Chondrocyte (in vitro differentiated cells): ENCODE measurements at regions not wholly inside any gene's neighbourhood (a gene's known extent, or its start where the extent isn't known, plus 50 kb on each side); places are given as distances from the start of the nearest gene placed in this dataset.
"Not testable (repeated sequence)": the region's sequence is repeated elsewhere in the genome, so short reads cannot be mapped to it uniquely, and the experiment has no call there.

Source experiments
- DNase-seq: peaks from one replicate; pipeline ENCODE4 v3.0.0; 2021; ENCODE audit warnings: mixed read lengths, low spot score
- H3K27ac Mint-ChIP-seq: one replicate; pipeline ENCODE4 v1.8.0; 2021; ENCODE audit warnings: mild to moderate bottlenecking, moderate library complexity, mixed read lengths; ENCODE audit not compliant: unreplicated experiment
- H3K27me3 Mint-ChIP-seq: 2 replicates; pipeline ENCODE4 v1.8.0; 2021; ENCODE audit warnings: low read depth, mixed read lengths
- H3K36me3 Mint-ChIP-seq: 2 replicates; pipeline ENCODE4 v1.8.0; 2021; ENCODE audit warnings: low read depth, mixed read lengths
- H3K4me1 Mint-ChIP-seq: 2 replicates; pipeline ENCODE4 v1.8.0; 2021; ENCODE audit warnings: low read depth, mild to moderate bottlenecking, mixed read lengths
- H3K4me3 Mint-ChIP-seq: one replicate; pipeline ENCODE4 v1.8.0; 2021; ENCODE audit warnings: mild to moderate bottlenecking, moderate library complexity, mixed read lengths; ENCODE audit not compliant: unreplicated experiment
- H3K9me3 Mint-ChIP-seq: 2 replicates; pipeline ENCODE4 v1.8.0; 2021; ENCODE audit warnings: low read depth, mixed read lengths
- TF ChIP-seq, protein P1 (sequence below): fragments of 200-600 bp; sonication (generic); IDR thresholded peaks from 2 replicates; pipeline ENCODE4 v1.5.0; 2021; ENCODE audit warnings: antibody characterized with exemption, mild to moderate bottlenecking, moderate library complexity

- TF ChIP-seq, protein P1, sequence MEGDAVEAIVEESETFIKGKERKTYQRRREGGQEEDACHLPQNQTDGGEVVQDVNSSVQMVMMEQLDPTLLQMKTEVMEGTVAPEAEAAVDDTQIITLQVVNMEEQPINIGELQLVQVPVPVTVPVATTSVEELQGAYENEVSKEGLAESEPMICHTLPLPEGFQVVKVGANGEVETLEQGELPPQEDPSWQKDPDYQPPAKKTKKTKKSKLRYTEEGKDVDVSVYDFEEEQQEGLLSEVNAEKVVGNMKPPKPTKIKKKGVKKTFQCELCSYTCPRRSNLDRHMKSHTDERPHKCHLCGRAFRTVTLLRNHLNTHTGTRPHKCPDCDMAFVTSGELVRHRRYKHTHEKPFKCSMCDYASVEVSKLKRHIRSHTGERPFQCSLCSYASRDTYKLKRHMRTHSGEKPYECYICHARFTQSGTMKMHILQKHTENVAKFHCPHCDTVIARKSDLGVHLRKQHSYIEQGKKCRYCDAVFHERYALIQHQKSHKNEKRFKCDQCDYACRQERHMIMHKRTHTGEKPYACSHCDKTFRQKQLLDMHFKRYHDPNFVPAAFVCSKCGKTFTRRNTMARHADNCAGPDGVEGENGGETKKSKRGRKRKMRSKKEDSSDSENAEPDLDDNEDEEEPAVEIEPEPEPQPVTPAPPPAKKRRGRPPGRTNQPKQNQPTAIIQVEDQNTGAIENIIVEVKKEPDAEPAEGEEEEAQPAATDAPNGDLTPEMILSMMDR: no peak
- Mint-ChIP-seq H3K4me3 (no peak overlapping the region), H3K36me3 (peaks cover 3% of the 10 kb centered on the region), H3K4me1 (no peaks in the 10 kb centered on the region), H3K27ac (no peak overlapping the region), H3K27me3 (no peaks in the 10 kb centered on the region), H3K9me3 (peaks cover 30% of the 10 kb centered on the region)
- DNase-seq: no peak
These were observed 66.6 kb upstream of the SLIT2 start for GRCh38 chr4:20185103-20185502.

DNA sequence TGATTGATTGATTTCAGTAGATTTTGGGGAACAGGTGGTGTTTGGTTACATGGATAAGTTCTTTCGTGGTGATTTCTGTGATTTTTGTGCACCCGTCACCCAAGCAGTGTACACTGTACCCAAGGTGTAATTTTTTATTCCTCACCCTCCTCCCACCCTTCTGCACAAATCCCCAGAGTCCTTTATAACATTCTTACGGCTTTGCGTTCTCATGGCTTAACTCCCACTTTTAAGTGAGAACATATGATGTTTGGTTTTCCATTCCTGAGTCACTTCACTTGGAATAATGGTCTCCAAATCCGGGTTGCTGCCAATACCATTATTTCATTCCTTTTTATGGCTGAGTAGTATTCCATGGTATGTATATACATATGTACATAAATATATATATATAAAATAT lies 68.6 kb upstream of the SLIT2 start:
- not testable (repeated sequence) for H3K4me3 Mint-ChIP-seq, H3K4me1 Mint-ChIP-seq, H3K27me3 Mint-ChIP-seq, DNase-seq, H3K27ac Mint-ChIP-seq, H3K36me3 Mint-ChIP-seq
- H3K9me3 Mint-ChIP-seq: peaks cover 23% of the 10 kb centered on the region

- H3K36me3 Mint-ChIP-seq: peaks cover 3% of the 10 kb centered on the region
- H3K4me3 Mint-ChIP-seq: no peak overlapping the region
- H3K27ac Mint-ChIP-seq: no peak overlapping the region
- H3K4me1 Mint-ChIP-seq: no peaks in the 10 kb centered on the region
- no peaks in the 10 kb centered on the region for H3K27me3 Mint-ChIP-seq
- TF ChIP-seq, protein P1: no peak
- DNase-seq: no peak
- peaks cover 23% of the 10 kb centered on the region for H3K9me3 Mint-ChIP-seq
These were observed 69.8 kb upstream of the SLIT2 start for GRCh38 chr4:20181926-20182325.

GRCh38 chr4:20180509-20180908 lies 71.2 kb upstream of the SLIT2 start:
- no peak for DNase-seq
- Mint-ChIP-seq H3K4me1 (no peaks in the 10 kb centered on the region), H3K27ac (no peak overlapping the region), H3K36me3 (peaks cover 3% of the 10 kb centered on the region), H3K4me3 (no peak overlapping the region), H3K27me3 (no peaks in the 10 kb centered on the region), H3K9me3 (peaks cover 34% of the 10 kb centered on the region)
- TF ChIP-seq, protein P1: no peak

DNA sequence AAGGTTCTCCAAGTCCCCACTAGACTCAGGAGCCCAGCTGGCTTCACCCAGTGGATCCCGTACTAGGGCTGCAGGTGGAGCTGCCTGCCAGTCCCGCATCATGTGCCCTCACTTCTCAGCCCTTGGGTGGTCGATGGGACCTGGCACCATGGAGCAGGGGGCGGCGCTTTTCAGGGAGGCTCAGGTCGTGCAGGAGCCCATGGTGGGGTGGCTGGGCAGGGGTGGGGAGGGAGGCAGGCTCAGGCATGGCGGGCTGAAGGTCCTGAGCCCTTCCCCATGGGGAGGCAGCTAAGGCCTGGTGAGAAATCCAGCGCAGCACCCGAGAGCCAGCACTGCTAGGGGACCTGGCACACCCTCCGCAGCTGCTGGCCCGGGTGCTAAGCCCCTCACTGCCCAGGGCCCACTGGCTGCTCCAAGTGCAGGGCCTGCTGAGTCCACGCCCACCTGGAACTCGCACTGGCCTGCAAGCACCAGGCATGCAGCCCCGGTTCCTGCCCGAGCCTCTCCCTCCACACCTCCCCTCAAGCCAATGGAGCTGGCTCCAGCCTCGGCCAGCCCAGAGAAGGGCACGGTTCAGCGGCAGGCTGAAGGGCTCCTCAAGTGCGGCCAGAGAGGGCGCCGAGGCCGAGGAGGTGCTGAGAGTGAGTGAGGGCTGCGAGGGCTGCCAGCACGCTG lies 72.7 kb upstream of the SLIT2 start:
- TF ChIP-seq, protein P1: no peak
- Mint-ChIP-seq H3K4me3 (no peak overlapping the region), H3K27ac (no peak overlapping the region), H3K27me3 (no peaks in the 10 kb centered on the region), H3K4me1 (no peaks in the 10 kb centered on the region), H3K36me3 (peaks cover 3% of the 10 kb centered on the region), H3K9me3 (peaks cover 25% of the 10 kb centered on the region)
- peak; percentile 80 for DNase-seq

GRCh38 chr4:20176881-20177280 lies 74.8 kb upstream of the SLIT2 start:
- DNase-seq: no peak
- TF ChIP-seq, protein P1: no peak

More at GRCh38 chr4:20176881-20177280, 74.8 kb upstream of the SLIT2 start:
- Mint-ChIP-seq H3K27me3 (peaks cover 2% of the 10 kb centered on the region), H3K9me3 (peaks cover 24% of the 10 kb centered on the region), H3K4me3 (no peak overlapping the region), H3K27ac (no peak overlapping the region), H3K36me3 (peaks cover 3% of the 10 kb centered on the region), H3K4me1 (no peaks in the 10 kb centered on the region)
